Chondrocyte (in vitro differentiated cells): ENCODE measurements at regions not wholly inside any gene's neighbourhood (a gene's known extent, or its start where the extent isn't known, plus 50 kb on each side); places are given as distances from the start of the nearest gene placed in this dataset.

Source experiments
- DNase-seq: peaks from one replicate; pipeline ENCODE4 v3.0.0; 2021; ENCODE audit warnings: mixed read lengths, low spot score
- H3K27ac Mint-ChIP-seq: one replicate; pipeline ENCODE4 v1.8.0; 2021; ENCODE audit warnings: mild to moderate bottlenecking, moderate library complexity, mixed read lengths; ENCODE audit not compliant: unreplicated experiment
- H3K27me3 Mint-ChIP-seq: 2 replicates; pipeline ENCODE4 v1.8.0; 2021; ENCODE audit warnings: low read depth, mixed read lengths
- H3K36me3 Mint-ChIP-seq: 2 replicates; pipeline ENCODE4 v1.8.0; 2021; ENCODE audit warnings: low read depth, mixed read lengths
- H3K4me1 Mint-ChIP-seq: 2 replicates; pipeline ENCODE4 v1.8.0; 2021; ENCODE audit warnings: low read depth, mild to moderate bottlenecking, mixed read lengths
- H3K4me3 Mint-ChIP-seq: one replicate; pipeline ENCODE4 v1.8.0; 2021; ENCODE audit warnings: mild to moderate bottlenecking, moderate library complexity, mixed read lengths; ENCODE audit not compliant: unreplicated experiment
- H3K9me3 Mint-ChIP-seq: 2 replicates; pipeline ENCODE4 v1.8.0; 2021; ENCODE audit warnings: low read depth, mixed read lengths
- CTCF ChIP-seq: fragments of 200-600 bp; sonication (generic); IDR thresholded peaks from 2 replicates; pipeline ENCODE4 v1.5.0; 2021; ENCODE audit warnings: antibody characterized with exemption, mild to moderate bottlenecking, moderate library complexity

- DNase-seq: no peak
- H3K27ac Mint-ChIP-seq: no peak overlapping the region
- H3K27me3 Mint-ChIP-seq: peaks cover 28% of the 10 kb centered on the region
- no peak overlapping the region for H3K4me3 Mint-ChIP-seq
- no peak for TF ChIP-seq CTCF
- no peaks in the 10 kb centered on the region for H3K9me3 Mint-ChIP-seq
- peaks cover 7% of the 10 kb centered on the region for H3K4me1 Mint-ChIP-seq
- H3K36me3 Mint-ChIP-seq: no peaks in the 10 kb centered on the region
Observed at GRCh38 chr3:13239467-13239760, 166.2 kb upstream of the IQSEC1 start.

GRCh38 chr3:13238687-13239466 is 165.6 kb upstream of the IQSEC1 start:
- Mint-ChIP-seq H3K4me1 (peaks cover 11% of the 10 kb centered on the region), H3K36me3 (no peaks in the 10 kb centered on the region), H3K27me3 (peaks cover 34% of the 10 kb centered on the region), H3K4me3 (no peak overlapping the region), H3K9me3 (no peaks in the 10 kb centered on the region), H3K27ac (no peak overlapping the region)
- DNase-seq: peak; percentile 80
- TF ChIP-seq CTCF: no peak

GRCh38 chr3:13237776-13238490 is 164.7 kb upstream of the IQSEC1 start:
- peaks cover 11% of the 10 kb centered on the region for H3K4me1 Mint-ChIP-seq
- peaks cover 42% of the 10 kb centered on the region for H3K27me3 Mint-ChIP-seq
- H3K27ac Mint-ChIP-seq: no peak overlapping the region
- no peaks in the 10 kb centered on the region for H3K9me3 Mint-ChIP-seq
- DNase-seq: peak; percentile 91
- no peaks in the 10 kb centered on the region for H3K36me3 Mint-ChIP-seq
- TF ChIP-seq CTCF: no peak
- H3K4me3 Mint-ChIP-seq: no peak overlapping the region

GRCh38 chr3:13236557-13237173 is 163.4 kb upstream of the IQSEC1 start:
- Mint-ChIP-seq H3K9me3 (no peaks in the 10 kb centered on the region), H3K36me3 (no peaks in the 10 kb centered on the region), H3K4me1 (peaks cover 11% of the 10 kb centered on the region), H3K27me3 (peaks cover 51% of the 10 kb centered on the region), H3K27ac (no peak overlapping the region), H3K4me3 (no peak overlapping the region)
- no peak for DNase-seq
- TF ChIP-seq CTCF: no peak

- Mint-ChIP-seq H3K36me3 (no peaks in the 10 kb centered on the region), H3K9me3 (no peaks in the 10 kb centered on the region), H3K27ac (no peak overlapping the region), H3K4me1 (peaks cover 11% of the 10 kb centered on the region), H3K4me3 (no peak overlapping the region), H3K27me3 (peaks cover 57% of the 10 kb centered on the region)
- DNase-seq: no peak
- TF ChIP-seq CTCF: no peak
Observed at GRCh38 chr3:13235897-13236296, 162.7 kb upstream of the IQSEC1 start.
